Activated CD8-positive, alpha-beta memory T cell treated with anti-CD3 and anti-CD28 coated beads for 4 hours (primary cell): ENCODE measurements at regions not wholly inside any gene's neighbourhood (a gene's known extent, or its start where the extent isn't known, plus 50 kb on each side); places are given as distances from the start of the nearest gene placed in this dataset.

Source experiments
- DNase-seq, 2 donors: peaks; one replicate each; pipeline ENCODE4 v3.0.0-alpha.2; 2020; ENCODE audit warnings: low read depth in 2 of 2

DNA sequence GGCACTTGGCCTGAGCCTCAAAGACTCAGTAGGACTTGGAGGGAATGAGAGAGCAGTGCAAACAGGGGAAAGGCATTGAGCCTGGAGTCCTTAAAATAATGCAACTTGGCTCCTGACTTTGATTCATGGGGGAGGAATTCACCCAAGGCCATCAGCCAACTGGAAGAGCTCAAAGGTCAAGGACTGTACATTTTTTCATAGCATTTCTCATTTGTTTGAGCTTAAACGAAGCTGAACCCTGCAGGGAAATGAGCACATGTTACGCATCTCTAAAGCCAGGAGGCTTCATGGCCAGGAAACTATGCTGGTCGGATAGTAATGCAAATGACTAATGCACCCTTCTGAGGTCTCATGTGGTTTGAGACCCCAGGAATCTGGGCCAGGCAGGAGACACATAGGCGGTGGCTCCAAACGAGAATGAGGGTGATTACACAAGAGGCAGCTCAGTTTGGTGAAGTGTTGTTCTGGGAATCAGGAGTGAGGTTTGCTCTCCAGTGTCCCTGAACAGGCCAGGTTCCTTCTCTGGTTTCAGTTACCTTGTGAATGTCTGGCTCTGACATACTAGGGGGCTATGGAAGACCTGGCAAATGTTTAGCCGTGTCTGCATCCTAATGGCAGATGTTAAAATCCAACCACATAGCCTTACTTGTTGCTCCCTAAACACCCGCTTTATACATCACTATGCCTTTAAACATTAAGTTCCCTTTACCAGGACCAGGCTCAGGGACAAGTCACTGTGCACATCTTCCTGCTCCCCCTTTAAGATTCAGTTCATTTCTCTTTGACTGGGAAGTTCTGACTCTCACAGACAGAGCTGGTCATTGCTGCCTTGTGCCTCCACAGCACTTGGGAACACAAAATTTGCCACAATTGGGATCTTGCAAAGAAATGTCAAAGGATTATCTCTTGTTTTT lies 503.9 kb upstream of the USP24 start:
- DNase-seq: no peak

DNA sequence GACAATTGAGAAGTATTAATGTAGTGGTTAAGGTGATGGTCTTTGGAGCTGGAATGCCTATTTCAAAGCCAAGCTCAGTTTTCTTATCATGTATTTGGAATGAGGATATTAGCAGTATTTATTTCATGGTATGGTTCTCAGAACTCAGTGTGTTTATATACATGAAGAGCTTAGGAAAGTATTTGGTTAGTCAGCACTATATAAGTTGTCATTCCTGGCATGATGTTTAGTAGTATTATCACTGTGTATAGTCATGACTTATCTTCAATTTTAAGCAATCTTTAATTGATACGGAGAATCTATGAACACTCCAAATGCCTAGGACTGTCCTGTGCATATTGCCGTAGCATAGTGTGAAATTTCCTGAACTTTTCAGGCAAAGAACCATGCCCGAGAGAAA lies 501.9 kb upstream of the USP24 start:
- DNase-seq: no peak

DNA sequence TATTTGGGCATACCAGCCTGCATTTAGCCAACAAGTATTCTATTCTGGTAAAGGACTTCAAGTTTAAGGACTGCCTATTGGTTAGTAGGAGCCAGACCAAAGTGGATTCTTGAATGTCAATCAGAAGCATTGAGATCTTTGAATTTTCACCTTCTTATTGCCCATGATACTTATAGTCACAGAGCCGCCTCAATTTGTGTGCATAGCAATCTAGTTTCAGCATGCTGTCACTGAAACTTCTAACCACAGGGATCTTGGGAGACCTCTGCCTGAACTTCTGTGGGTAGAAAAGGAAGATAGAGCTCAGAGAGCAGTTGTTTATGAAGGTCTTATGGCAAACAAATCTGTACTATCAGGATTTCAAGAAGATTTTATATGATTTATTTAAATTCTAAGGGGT lies 501.4 kb upstream of the USP24 start:
- no peak for DNase-seq

DNA sequence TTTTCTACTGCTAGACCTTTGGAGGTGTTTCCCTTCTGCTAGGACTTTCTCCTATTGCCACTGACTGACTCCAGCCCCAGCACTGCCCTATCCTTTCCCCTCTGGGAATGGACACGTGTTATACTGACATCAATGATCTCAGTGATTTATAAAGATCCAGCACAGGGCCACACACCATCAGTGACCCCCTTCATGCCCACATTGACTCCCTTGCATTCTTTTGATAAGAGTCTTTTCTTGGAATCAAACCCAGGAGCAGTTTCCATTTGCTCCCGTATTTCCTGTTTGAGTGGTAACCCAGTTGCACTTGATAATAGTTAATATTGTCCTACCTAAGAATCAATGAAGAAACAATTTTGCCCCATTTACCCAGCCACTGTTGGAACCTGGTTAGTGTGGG lies 501.0 kb upstream of the USP24 start:
- no peak for DNase-seq

DNA sequence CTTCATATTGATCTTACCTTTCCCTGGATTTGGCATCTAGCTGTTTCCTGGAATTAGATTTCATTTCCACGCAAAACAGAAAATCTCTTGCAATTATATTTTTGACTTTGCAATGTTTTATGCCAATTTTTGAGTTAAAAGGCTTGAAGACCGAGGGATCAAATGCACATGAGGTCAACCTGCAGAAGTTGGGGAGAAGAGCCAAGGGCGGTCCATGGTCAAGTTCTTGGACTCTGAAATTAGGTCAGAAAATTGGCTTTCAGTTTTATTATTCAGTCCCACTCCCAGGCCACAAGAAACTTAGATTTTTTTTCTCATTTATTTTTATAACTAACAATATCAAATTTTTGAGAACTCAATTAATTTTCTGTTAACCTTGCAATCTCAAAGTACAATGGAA lies 499.1 kb upstream of the USP24 start:
- no peak for DNase-seq

DNA sequence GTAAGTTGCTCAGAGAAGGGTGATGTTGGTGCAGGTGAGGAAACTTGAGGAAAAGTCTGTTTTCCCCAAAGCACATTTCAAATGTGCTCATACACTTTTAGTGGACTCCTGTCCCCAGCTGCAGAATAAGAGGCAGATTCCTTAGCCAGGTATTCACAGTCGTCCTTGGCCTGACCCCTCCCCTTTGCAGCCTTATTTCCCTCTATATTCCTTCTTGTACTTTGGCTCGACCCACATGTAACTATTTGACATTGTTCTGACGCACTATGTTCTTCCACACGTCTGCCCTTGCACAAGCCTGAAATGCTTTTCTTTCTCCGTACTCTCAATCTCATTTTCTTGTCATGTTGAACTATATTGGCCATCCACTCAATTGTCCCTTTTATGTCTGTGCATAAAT lies 498.4 kb upstream of the USP24 start:
- no peak for DNase-seq

DNA sequence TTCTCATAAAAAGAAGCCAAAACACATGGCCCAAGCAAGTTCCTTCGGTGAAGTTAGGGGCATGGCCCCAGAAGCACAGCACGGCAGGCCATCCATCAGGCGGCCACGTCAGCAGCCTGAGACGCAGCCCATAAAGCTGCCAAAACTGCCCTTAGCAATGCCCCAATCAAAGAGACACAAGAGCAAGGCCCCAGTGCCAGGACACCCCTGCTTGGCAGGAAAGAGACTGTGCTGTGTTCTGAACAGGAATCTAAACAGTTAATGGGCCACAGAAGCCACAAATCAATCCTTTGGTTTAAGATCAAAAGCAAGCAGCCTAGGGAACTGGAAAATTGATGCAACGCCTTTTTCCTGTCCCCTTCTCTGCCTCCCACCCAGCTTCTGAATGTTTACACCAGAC lies 497.0 kb upstream of the USP24 start:
- DNase-seq: no peak

DNA sequence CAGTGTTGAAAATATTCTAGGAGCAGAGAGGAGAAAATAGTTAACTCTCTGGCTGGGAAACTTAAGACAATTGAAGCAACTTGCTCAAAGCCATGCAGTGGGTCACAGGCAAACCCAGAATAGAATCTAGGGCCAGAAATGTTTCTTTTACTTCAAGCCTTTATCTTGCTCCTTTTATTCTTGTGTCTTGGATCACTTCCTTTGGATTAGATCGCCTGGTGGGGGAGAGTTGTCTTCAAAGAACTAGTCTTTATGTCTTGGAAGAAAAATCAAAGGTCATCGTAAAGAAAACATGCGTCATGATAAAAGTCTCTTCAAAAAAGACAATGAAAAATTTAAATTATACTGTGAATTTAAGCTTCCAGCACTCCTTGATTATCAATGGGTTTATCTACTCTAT lies 493.6 kb upstream of the USP24 start:
- no peak for DNase-seq

DNA sequence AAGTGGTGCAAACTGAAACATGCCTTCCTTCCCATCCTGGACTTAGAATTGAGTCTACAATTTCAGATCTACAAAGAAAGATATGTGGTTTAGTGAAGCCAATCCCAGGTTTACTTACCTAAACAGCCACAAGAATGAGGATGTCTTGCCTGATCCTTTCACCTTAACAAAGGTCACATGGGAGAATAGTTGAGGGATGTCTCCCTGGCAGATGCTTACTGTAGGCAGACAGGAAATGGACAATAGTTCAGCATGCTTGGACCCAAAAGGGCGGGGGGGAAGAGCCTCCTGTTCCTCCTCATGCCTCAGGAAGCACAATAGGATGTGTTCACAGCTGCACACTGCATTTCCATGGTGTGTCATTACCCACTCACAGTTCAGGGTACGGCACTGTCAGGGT lies 492.7 kb upstream of the USP24 start:
- DNase-seq: no peak

DNA sequence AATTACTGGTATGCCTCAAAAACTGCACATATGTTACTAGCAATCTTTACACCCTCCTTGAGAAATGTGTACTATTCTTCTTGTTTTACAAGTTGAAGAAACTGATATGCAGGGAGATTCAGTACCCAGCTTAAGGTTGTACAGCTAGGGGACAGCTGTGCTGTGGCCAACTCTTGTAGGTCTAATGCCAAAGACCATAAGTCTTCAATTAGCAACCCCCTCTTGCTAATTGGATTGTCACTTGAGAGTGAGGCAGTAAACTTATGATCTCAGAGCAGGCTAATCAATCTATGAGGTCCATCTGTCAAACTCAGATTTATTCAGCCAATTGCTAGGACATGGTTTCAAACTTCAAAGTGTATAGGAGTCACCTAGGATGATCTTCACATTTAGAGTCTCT lies 492.0 kb upstream of the USP24 start:
- DNase-seq: no peak

DNA sequence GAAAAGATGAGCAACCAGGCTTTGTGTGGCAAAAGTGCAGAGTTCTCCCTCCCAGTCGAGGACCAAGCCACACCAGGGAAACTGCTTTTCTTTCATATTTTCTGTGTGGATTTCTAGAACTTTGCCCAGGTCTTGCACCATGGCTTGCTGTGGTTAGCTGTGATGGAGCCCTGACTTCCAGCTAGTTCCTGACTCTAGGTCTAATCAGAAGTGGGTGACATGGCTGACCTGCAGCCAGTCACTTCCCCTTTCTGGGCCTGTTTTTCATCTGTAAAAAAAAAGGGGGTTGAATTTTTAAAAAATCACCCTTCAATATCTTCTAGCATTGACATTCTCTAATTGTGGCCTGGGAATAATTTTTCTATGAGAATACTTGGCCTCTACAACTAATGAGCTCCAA lies 491.2 kb upstream of the USP24 start:
- DNase-seq: no peak

DNA sequence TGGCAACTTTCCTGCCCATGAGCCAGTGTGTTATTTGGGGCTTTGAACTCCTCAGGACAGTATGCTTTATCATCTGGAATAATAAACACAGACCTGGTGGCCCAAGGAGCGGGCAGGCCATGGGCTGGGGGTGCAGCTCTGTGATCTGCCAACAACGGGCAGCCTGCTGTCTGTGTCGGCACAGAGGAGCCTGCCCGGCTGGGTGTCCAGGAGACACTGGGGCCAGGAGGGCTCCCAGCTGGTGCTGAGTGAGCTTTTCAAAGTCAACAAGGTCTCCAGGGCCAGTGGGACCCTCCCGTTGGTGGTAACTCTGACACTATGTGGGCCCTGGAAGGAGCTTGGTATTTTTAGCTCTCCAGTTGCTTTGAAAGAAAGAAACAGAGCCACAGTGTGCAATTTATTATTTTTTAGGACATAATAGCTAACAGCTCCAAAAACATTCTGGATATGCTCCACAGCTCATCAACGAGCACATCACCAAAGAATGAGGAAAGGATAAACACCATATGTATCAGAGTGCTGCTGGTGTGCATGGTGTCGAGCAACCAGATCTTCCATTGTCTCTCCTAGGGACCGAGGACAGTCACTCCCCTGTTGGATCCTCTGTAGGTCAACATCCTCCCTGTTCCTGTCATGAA lies 488.7 kb upstream of the USP24 start:
- DNase-seq: no peak

DNA sequence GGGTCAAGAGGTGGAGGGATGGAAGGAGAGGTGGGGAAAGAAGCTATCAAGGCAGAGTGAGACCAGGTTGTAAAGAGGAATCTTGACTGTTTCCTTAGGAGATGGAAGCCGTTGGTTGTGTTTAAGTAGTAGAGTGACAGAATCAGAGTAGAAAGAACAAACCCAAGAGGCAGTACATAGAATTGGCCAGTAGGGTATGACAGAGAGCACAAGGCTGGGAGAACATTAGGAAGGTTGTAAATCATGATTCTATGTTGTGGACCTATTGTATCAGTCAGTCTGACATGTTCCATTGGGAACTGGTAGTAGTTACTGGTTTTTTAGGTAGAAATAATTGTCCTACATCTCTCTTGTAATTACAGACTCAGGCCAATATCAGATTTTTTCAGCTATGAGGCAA lies 486.9 kb upstream of the USP24 start:
- no peak for DNase-seq

DNA sequence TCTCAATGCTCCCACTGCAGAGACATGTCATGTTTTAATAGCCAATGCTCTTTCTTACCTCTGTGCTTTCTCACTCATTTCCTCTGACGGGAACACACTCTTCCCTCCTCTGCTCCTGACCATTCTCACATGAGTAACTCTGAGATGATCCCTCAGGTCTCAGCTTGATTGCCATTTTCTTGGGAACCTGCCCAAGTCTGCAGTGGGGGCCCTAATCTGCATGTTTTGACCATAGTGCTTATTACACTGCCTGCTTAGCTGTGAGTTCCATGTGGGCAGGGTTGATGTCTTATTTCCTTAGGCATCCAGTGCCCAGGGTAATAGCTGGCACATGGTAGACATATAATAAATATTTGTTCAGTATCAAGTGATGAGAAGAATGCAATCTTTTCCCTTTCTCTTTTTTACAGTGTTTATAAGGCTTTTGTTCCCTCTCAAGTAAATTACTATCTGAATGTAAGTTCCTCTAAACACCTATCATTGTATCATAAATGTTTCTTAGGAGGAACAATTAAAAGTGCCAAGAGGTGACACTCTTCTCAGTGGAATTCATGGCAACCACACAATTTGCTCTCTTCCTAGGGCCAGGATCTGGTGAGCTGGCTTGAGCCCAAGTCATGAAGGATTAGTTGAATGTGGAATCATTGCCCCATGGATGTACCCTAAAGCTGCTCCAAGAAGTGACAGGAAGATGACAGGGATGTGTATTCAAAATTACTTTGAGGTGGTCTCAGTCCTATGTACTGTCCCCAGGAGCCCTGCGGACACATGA lies 485.4 kb upstream of the USP24 start:
- DNase-seq: no peak

DNA sequence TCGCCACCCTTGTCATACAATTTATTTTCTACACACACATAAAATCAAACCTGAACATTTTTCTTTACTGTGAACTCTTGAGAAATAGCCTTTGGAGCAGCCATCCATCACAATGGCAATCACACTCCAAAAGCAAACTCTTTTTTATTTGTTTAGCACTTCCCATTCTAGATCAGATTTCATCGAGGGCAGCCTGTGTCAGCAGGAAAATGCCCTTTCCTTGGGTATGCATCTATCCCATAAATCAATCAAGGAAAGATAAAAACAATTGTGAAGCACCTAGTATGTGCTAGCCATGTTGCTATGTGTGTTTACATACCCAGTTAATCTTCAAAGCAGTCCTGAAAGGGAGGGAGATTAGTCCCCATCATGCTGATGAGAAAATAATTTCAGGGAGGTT lies 484.1 kb upstream of the USP24 start:
- DNase-seq: no peak

DNA sequence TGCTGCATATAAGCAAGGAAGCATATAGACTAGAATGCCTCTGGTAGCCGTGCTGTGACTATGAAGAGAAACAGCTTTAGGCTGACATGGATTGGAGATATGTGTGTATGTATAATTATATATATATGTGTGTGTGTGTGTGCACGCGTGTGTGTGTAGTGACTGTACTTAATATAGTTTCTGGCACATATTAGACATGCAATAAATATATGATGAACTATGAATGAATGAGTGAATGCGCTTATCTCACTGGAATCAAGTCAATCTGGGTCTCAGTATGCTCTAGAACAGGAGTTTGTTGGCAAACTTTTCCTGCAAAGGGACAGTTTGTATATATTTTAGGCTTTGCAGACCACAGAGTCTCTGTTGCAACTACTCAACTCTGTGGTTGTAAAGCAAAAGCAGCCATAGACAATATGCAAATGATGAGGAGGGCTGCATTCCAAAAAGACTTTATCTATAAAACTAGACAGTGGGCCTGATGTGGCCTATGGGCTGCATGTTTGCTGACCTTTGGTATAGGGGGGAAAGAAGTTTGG lies 482.9 kb upstream of the USP24 start:
- no peak for DNase-seq

DNA sequence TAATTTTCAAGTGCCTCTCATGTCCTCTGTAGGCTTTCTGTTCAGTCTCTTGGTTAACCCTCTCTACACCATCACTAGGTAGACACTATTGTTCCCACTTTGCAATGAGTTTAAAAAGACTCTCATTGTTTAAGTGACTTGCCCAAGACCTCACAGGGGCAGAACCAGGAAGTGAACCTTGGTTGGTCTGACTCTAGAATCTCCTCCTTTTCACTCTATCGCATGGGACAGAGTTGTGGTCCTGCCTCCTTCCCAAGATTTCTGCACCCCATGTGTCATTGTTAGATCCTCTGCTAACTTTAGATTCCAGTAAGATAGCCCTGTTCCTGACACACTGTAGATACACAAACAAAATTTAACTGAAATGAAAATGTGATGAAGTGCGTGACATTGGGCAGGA lies 481.7 kb upstream of the USP24 start:
- DNase-seq: no peak

DNA sequence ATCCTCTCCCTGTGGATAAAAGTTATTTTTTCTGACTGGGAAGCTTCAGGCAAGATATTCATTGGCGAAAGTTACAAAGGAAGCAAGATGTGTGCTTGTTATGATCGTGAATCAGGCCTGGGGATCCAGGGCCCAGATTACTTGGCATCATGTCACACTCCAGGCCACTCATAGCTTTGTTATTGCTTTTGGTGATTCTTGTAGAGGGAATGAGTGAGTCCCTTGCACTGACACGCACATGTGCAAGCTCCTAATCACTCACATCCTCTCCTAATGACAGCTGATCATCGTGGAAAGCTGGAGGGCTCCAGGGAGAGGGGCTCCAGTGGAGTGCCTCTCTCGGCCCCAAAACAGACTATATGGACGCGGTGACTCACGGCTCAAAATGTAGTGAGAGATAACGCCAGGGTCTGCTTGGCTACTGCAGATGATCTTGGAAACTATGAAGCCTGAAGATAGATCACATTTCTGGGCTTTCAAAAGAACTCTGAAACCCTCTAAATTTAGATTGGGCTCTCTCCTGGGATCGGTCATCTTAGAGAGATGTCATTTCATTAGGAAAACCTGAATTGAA lies 481.1 kb upstream of the USP24 start:
- DNase-seq: no peak

DNA sequence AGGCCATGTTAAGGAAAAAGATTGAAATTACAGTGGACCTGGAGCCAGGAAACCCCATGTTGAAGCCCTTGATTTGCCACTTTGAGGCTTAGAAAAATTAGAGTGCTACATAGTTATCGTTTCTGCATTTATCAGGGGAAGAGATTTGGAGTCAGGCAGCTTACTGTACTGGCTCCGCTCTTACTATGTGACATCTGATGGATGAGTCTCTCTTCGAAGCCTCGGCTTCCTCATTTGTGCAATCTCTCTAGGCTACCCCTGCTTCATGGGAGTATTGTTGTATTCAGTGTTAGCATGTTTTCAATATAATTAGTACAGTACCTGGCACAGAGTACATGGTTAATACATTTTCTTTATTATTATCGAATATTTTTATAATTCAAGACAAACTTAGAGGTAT lies 480.4 kb upstream of the USP24 start:
- DNase-seq: no peak

DNA sequence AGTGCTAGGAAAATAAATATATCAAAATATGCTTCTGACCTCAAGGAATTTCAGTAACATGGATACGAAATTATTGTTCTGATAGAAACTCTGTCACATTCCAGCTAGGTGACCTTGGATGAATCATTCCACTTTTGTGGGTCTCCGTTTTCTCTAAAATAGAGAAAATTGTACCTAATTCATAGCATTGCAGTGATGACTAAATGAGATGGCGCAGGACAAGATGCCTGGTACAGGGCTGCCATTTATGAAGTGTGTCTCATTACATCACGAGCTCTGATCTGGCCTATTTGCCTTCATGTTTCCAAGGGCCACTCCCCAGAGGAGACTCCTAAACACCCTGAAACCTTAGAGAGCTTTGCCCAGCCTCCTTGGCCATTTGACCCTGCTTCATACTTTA lies 480.0 kb upstream of the USP24 start:
- DNase-seq: no peak

DNA sequence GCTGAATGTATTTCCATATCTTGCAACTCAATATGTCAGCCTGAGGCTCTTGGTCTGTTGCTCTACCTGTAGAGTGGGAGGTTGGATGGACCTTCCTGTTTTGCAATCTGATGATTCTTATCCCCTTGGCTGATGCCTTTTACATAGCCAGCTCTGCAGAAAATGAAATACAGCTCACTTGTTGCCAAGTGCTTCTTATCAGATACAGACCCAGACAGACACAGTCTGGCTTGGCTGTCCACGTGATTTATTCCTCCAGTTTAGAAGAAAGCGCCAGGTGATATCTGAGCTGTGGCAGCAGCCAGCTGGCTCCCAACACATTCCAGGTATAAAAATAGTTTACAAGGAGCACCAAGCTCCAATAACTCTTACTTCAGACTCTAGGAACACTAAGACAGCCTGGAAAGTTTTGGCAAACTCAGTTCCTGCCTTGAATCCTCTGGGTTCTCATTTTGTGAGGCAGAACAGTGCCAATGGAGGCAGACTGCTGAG lies 479.2 kb upstream of the USP24 start:
- no peak for DNase-seq

DNA sequence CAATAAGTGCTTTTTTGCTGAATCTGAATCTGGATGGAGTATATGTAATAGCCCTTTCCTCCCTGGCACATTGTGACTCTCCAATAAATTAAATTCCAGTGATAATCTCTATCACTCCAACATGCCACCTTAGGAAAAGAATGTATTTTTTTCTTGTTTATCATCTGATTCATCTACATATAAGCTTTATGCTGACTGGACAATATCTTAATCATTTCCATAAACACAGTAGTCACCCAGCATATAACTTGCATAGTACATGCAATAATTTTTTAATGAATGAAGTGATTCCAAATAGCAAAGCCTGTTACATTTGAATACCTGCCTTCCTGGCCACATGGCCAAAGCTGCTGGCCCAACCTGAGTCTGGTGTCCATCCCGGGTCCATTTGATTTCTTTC lies 477.6 kb upstream of the USP24 start:
- no peak for DNase-seq
